Calu3 (cell line): ENCODE measurements at regions not wholly inside any gene's neighbourhood (a gene's known extent, or its start where the extent isn't known, plus 50 kb on each side); places are given as distances from the start of the nearest gene placed in this dataset.
"Not testable (repeated sequence)": the region's sequence is repeated elsewhere in the genome, so short reads cannot be mapped to it uniquely, and the experiment has no call there.

Source experiments
- BruUV-seq: library from RNA; stranded (reverse); fragments of 400-500 nt; replicated peaks from 2 replicates; lab custom pipeline; 2021; lab: Mats Ljungman, UMichigan
- CTCF ChIA-PET: fragments of 300-600 bp; sonication (Branson Sonifier 250); formaldehyde crosslinking; loops from one replicate; lab custom pipeline; 2022; ENCODE audit warnings: antibody characterized with exemption; lab: Charles Lee
- DNase-seq: peaks from one replicate; pipeline ENCODE4 v3.0.0; 2022
- H3K27ac Mint-ChIP-seq: one replicate; pipeline ENCODE4 v1.8.0; 2022; ENCODE audit warnings: mixed read lengths; ENCODE audit not compliant: unreplicated experiment
- H3K27me3 Mint-ChIP-seq: one replicate; pipeline ENCODE4 v1.8.0; 2022; ENCODE audit warnings: mixed read lengths; ENCODE audit not compliant: unreplicated experiment
- H3K36me3 Mint-ChIP-seq: one replicate; pipeline ENCODE4 v1.8.0; 2022; ENCODE audit warnings: mild to moderate bottlenecking, moderate library complexity, mixed read lengths; ENCODE audit not compliant: insufficient read depth, unreplicated experiment
- H3K4me1 Mint-ChIP-seq: one replicate; pipeline ENCODE4 v1.8.0; 2022; ENCODE audit warnings: mild to moderate bottlenecking, low read depth, mixed read lengths; ENCODE audit not compliant: unreplicated experiment
- H3K4me3 Mint-ChIP-seq: one replicate; pipeline ENCODE4 v1.8.0; 2022; ENCODE audit warnings: mild to moderate bottlenecking, low read depth, moderate library complexity, mixed read lengths; ENCODE audit not compliant: unreplicated experiment
- H3K9me3 Mint-ChIP-seq: one replicate; pipeline ENCODE4 v1.8.0; 2022; ENCODE audit warnings: low read depth, mixed read lengths; ENCODE audit not compliant: unreplicated experiment
- intact Hi-C: fragments of 100-400 bp; cut with micrococcal nuclease; formaldehyde crosslinking; loops from one replicate; pipeline ENCODE4 v1.10.0; 2022; ENCODE audit not compliant: unreplicated experiment
- TF ChIP-seq, protein P1 (sequence below): fragments of 200-600 bp; IDR thresholded peaks from one replicate; pipeline ENCODE4 v1.8.0; 2022; ENCODE audit warnings: antibody characterized with exemption; ENCODE audit not compliant: unreplicated experiment

DNA sequence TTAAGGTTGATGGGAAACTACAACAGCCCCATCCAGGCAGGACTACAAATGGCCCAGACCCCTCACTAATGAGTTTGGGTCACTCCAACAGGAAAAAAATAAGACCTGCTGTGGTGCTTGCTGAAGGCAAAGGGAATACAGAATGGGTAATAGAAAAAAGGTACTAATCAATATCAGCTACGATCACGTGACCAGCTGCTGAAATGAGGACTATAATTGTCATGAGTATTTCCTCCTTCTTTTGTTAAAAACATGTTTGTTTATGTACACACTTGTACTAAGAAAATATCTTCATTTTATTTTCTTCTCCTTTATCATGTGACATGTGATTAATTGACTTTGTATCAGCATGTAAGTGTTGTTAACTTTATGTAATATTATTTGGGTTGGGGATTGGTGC, 199.9 kb downstream of the GJA1 start:
- TF ChIP-seq, protein P1, sequence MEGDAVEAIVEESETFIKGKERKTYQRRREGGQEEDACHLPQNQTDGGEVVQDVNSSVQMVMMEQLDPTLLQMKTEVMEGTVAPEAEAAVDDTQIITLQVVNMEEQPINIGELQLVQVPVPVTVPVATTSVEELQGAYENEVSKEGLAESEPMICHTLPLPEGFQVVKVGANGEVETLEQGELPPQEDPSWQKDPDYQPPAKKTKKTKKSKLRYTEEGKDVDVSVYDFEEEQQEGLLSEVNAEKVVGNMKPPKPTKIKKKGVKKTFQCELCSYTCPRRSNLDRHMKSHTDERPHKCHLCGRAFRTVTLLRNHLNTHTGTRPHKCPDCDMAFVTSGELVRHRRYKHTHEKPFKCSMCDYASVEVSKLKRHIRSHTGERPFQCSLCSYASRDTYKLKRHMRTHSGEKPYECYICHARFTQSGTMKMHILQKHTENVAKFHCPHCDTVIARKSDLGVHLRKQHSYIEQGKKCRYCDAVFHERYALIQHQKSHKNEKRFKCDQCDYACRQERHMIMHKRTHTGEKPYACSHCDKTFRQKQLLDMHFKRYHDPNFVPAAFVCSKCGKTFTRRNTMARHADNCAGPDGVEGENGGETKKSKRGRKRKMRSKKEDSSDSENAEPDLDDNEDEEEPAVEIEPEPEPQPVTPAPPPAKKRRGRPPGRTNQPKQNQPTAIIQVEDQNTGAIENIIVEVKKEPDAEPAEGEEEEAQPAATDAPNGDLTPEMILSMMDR, result no peak
- Mint-ChIP-seq H3K27ac (no peak overlapping the region), H3K36me3 (no peaks in the 10 kb centered on the region), H3K27me3 (no peaks in the 10 kb centered on the region), H3K4me3 (no peak overlapping the region), H3K4me1 (no peaks in the 10 kb centered on the region), H3K9me3 (peaks cover 2% of the 10 kb centered on the region)
- intact Hi-C loops, result no loop called here
- no TSS peak for BruUV-seq
- no peak for DNase-seq
- CTCF ChIA-PET, result no interaction called here

DNA sequence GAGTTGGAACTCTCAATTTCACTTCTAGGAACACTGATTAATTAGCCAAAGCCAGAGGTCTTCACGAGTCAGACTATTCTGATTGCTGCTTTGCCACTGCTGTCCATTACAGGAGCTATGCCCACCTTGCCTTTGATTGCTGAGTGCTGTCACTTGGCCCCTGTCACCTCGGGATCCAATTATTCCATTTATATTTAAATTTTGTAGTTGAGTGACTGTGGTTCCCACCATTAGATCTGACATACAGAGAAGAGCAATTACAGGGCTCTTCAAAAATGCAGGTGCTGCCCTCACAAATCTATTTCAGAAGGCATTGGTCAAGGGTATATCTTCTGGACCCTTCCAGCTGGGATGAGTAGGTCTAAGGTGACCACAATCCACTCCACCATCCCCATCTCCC, 200.8 kb downstream of the GJA1 start:
- H3K4me1 Mint-ChIP-seq, H3K36me3 Mint-ChIP-seq, BruUV-seq, DNase-seq, H3K27ac Mint-ChIP-seq, CTCF ChIA-PET, H3K27me3 Mint-ChIP-seq, H3K4me3 Mint-ChIP-seq, H3K9me3 Mint-ChIP-seq, intact Hi-C loops: not testable (repeated sequence)

DNA sequence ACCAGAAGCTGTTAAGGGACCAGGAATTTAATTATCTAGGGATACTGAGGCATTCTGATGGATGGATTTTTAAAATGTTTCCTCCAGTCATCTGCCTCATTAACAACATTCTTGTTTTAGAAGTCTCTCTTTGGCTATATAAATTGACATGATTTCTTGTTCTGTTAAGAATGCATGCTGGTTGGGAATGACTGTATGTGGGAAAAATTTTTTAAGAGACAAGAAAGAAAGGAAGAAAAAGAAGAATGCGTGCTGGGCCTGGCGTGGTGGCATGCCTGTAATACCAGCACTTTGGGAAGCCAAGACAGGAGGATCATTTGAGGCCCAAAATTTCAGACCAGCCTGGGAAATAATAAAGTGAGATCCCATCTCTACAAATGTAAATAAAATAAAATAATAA, 203.6 kb downstream of the GJA1 start:
- intact Hi-C loops, result no loop called here
- no TSS peak for BruUV-seq
- H3K36me3 Mint-ChIP-seq, result no peaks in the 10 kb centered on the region
- peaks cover 2% of the 10 kb centered on the region for H3K9me3 Mint-ChIP-seq
- no peaks in the 10 kb centered on the region for H3K27me3 Mint-ChIP-seq
- H3K27ac Mint-ChIP-seq, result no peak overlapping the region
- CTCF ChIA-PET, result no interaction called here
- TF ChIP-seq, protein P1, result no peak
- H3K4me1 Mint-ChIP-seq, result no peaks in the 10 kb centered on the region
- no peak for DNase-seq
- H3K4me3 Mint-ChIP-seq, result no peak overlapping the region

DNA sequence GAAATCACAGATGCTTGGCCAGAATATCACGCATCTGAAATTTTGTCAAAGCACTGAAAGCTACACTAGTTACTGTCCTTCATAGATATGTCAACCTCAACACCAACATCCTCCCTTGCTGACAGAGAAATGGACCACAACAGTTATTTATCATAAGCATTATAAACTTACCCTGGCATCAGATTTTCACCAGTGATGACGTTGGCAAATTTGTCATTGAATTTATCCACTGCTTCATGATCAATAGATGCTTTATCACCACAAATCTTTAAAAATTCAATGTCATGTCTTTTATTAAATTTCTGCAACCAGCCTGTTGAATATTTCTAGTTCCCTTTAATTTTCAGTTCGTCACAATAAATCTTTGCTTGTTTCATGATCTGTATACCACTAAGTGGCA, 205.7 kb downstream of the GJA1 start:
- CTCF ChIA-PET, result no interaction called here
- no TSS peak for BruUV-seq

DNA sequence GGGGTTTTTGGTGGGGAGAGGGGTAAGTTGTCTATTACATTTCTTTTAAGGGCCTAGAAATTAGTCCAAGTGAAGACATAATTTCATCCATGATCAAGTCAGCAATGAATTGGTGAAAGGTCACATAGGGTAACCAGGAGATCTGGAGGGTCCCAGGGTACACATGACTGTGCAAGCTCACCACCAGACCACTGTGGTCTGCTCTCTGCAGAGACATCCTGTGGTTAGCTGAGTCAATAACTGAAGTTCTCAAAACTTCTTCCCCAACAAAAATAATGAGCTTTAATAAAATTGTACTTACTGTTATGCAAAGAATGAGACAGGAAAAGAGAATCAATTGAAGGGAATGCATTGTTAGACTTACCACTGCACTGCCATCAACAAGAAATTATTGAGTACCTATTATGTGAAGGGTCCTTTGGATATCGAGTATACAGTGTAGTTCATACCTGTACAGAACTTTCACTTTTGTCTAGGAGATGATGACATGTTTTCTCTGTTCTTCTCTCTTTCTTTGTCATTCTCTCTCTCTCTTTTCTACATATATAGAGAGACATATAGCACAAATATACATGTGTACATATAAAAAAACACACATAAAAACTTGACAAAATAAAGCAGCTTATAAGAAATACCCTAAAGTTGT, 209.8 kb downstream of the GJA1 start:
- TF ChIP-seq, protein P1, result no peak
- no peaks in the 10 kb centered on the region for H3K9me3 Mint-ChIP-seq
- no peaks in the 10 kb centered on the region for H3K4me1 Mint-ChIP-seq
- no peak for DNase-seq
- intact Hi-C loops, result no loop called here
- CTCF ChIA-PET, result no interaction called here
- H3K27ac Mint-ChIP-seq, result no peak overlapping the region
- BruUV-seq, result no TSS peak
- H3K4me3 Mint-ChIP-seq, result no peak overlapping the region
- no peaks in the 10 kb centered on the region for H3K27me3 Mint-ChIP-seq
- H3K36me3 Mint-ChIP-seq, result no peaks in the 10 kb centered on the region

More for the DNA sequence above, 205.7 kb downstream of the GJA1 start:
- Mint-ChIP-seq H3K4me1 (no peaks in the 10 kb centered on the region), H3K4me3 (no peak overlapping the region), H3K27ac (no peak overlapping the region), H3K36me3 (no peaks in the 10 kb centered on the region), H3K27me3 (no peaks in the 10 kb centered on the region), H3K9me3 (peaks cover 2% of the 10 kb centered on the region)
- TF ChIP-seq, protein P1, result no peak
- intact Hi-C loops, result no loop called here
- DNase-seq, result no peak
